H1 (cell line): ENCODE measurements at regions not wholly inside any gene's neighbourhood (a gene's known extent, or its start where the extent isn't known, plus 50 kb on each side); places are given as distances from the start of the nearest gene placed in this dataset.

Experiments used
- CTCF ChIA-PET: fragments of 300-600 bp; sonication (Branson Sonifier 250); formaldehyde crosslinking; loops from one replicate; lab custom pipeline; 2021; ENCODE audit not compliant: partially characterized antibody; lab: Charles Lee
- POLR2A ChIA-PET: fragments of 300-600 bp; sonication (Branson Sonifier 250); formaldehyde crosslinking; loops from one replicate; lab custom pipeline; 2021; ENCODE audit warnings: inconsistent platforms; ENCODE audit not compliant: partially characterized antibody; lab: Charles Lee
- DNase-seq, 2 experiments: peaks; one replicate each; pipeline versions ENCODE4 v3.0.0 to v3.0.0-alpha.2; 2010 to 2022; ENCODE audit warnings: low spot score in 2 of 2, low read depth in 1 of 2, mixed read lengths in 1 of 2
- FAIRE-seq: peaks from 2 replicates; lab custom pipeline; 2011; peaks lifted over from hg19 to GRCh38; lab: Jason Lieb, UNC
- H2AFZ ChIP-seq: 2 replicates; pipeline ENCODE4 v1.8.1; 2012; ENCODE audit warnings: low read length, inconsistent platforms
- H2AK5ac ChIP-seq: 2 replicates; pipeline ENCODE4 v1.6.1; 2013; ENCODE audit warnings: low read depth, low read length
- H2BK120ac ChIP-seq: replicated peaks from 2 replicates; pipeline ENCODE3; 2013; ENCODE audit warnings: low read depth, low read length, inconsistent platforms
- H2BK12ac ChIP-seq: 2 replicates; pipeline ENCODE4 v1.6.1; 2013; ENCODE audit warnings: low read depth, low read length
- H2BK15ac ChIP-seq: 2 replicates; pipeline ENCODE4 v1.6.1; 2013; ENCODE audit warnings: low read length
- H2BK20ac ChIP-seq: 2 replicates; pipeline ENCODE4 v1.6.1; 2013; ENCODE audit warnings: low read length
- H2BK5ac ChIP-seq: 2 replicates; pipeline ENCODE4 v1.6.1; 2013; ENCODE audit warnings: low read depth, low read length
- H3K14ac ChIP-seq: 2 replicates; pipeline ENCODE4 v1.6.1; 2013; ENCODE audit warnings: inconsistent platforms; ENCODE audit not compliant: insufficient read length
- H3K18ac ChIP-seq: 2 replicates; pipeline ENCODE4 v1.6.1; 2013; ENCODE audit warnings: low read length; ENCODE audit errors: extremely low read depth
- H3K23ac ChIP-seq: 2 replicates; pipeline ENCODE4 v1.6.1; 2013; ENCODE audit warnings: inconsistent platforms; ENCODE audit not compliant: insufficient read length
- H3K23me2 ChIP-seq: 2 replicates; pipeline ENCODE4 v1.6.1; 2013; ENCODE audit warnings: low read depth, low read length
- H3K27ac ChIP-seq: 2 replicates; pipeline ENCODE4 v1.6.1; 2011; ENCODE audit warnings: low read depth, low read length, inconsistent platforms
- H3K27me3 ChIP-seq, 4 experiments: replicated peaks in 1 of 4; 1 replicate in 1 of 4; 2 replicates in 3 of 4; pipeline versions ENCODE4 v1.6.1 to v1.8.1; 2011 to 2013; ENCODE audit warnings: low read length in 3 of 4, mild to moderate bottlenecking in 3 of 4, inconsistent platforms in 2 of 4, mixed read lengths in 2 of 4, moderate library complexity in 1 of 4; ENCODE audit not compliant: control insufficient read depth in 3 of 4, insufficient read depth in 3 of 4; ENCODE audit errors: extremely low read depth in 1 of 4
- H3K36me3 ChIP-seq, 4 experiments: 2 replicates each; pipeline versions ENCODE4 v1.6.1 to v1.8.1; 2011 to 2013; ENCODE audit warnings: mild to moderate bottlenecking in 4 of 4, low read length in 3 of 4, moderate library complexity in 2 of 4, control low read depth in 1 of 4, inconsistent platforms in 1 of 4; ENCODE audit not compliant: insufficient read depth in 4 of 4, control insufficient read depth in 2 of 4
- H3K4ac ChIP-seq: replicated peaks from 2 replicates; pipeline ENCODE3; 2013; ENCODE audit warnings: low read length, low read depth, mixed read lengths, inconsistent platforms; ENCODE audit not compliant: insufficient read length
- H3K4me1 ChIP-seq, 4 experiments: replicated peaks in 1 of 4; 1 replicate in 1 of 4; 2 replicates in 3 of 4; pipeline versions ENCODE4 v1.6.1 to v1.8.1; 2011 to 2013; ENCODE audit warnings: low read length in 3 of 4, inconsistent platforms in 2 of 4, mixed read lengths in 1 of 4; ENCODE audit not compliant: insufficient read depth in 4 of 4, control insufficient read depth in 3 of 4
- H3K4me2 ChIP-seq, 2 experiments: 2 replicates each; pipeline versions ENCODE4 v1.6.1 to v1.8.1; 2011 to 2013; ENCODE audit warnings: low read depth in 2 of 2, low read length in 2 of 2, control low read depth in 1 of 2, inconsistent platforms in 1 of 2, mild to moderate bottlenecking in 1 of 2; ENCODE audit not compliant: insufficient read depth in 1 of 2
- H3K4me3 ChIP-seq, 4 experiments: fragments of 200-600, 300-600 bp in 1 of 4; sonication (generic), shearing (Covaris generic), sonication (Bioruptor Twin) in 1 of 4; 2 replicates each; pipeline versions ENCODE4 v1.5.1 to v1.8.1; 2011 to 2016; ENCODE audit warnings: low read length in 4 of 4, low read depth in 3 of 4, control low read depth in 2 of 4, inconsistent platforms in 2 of 4, mild to moderate bottlenecking in 2 of 4, mixed read lengths in 1 of 4, moderate library complexity in 1 of 4; ENCODE audit not compliant: insufficient read depth in 2 of 4; ENCODE audit errors: extremely low read depth in 1 of 4
- H3K56ac ChIP-seq: replicated peaks from 2 replicates; pipeline ENCODE3; 2013; ENCODE audit warnings: low read depth, mild to moderate bottlenecking, mixed read lengths, low read length, inconsistent platforms; ENCODE audit not compliant: insufficient read length
- H3K79me1 ChIP-seq: 2 replicates; pipeline ENCODE4 v1.6.1; 2013; ENCODE audit warnings: low read depth, low read length, control low read depth
- H3K79me2 ChIP-seq, 2 experiments: 2 replicates each; pipeline versions ENCODE4 v1.6.1 to v1.8.1; 2012 to 2013; ENCODE audit warnings: low read length in 2 of 2, mild to moderate bottlenecking in 2 of 2, inconsistent platforms in 1 of 2; ENCODE audit not compliant: insufficient read depth in 2 of 2, control insufficient read depth in 1 of 2
- H3K9ac ChIP-seq, 4 experiments: replicated peaks in 1 of 4; 1 replicate in 1 of 4; 2 replicates in 3 of 4; pipeline versions ENCODE4 v1.6.1 to v1.8.1; 2011 to 2013; ENCODE audit warnings: low read depth in 3 of 4, low read length in 3 of 4, control low read depth in 2 of 4, mild to moderate bottlenecking in 2 of 4, moderate library complexity in 2 of 4, inconsistent platforms in 1 of 4; ENCODE audit errors: extremely low read depth in 1 of 4
- H3K9me3 ChIP-seq, 2 experiments: 2 replicates each; pipeline versions ENCODE4 v1.6.1 to v1.8.1; 2012 to 2013; ENCODE audit warnings: mild to moderate bottlenecking in 2 of 2, moderate library complexity in 2 of 2, control low read depth in 1 of 2, inconsistent platforms in 1 of 2, low read depth in 1 of 2, low read length in 1 of 2, mixed read lengths in 1 of 2; ENCODE audit not compliant: insufficient read depth in 2 of 2
- H4K20me1 ChIP-seq, 2 experiments: replicated peaks in 1 of 2; 2 replicates each; pipeline versions ENCODE3 to v1.8.1; 2011 to 2013; ENCODE audit warnings: inconsistent platforms in 2 of 2, low read length in 2 of 2, mild to moderate bottlenecking in 1 of 2; ENCODE audit not compliant: insufficient read depth in 2 of 2, control insufficient read depth in 1 of 2
- H4K5ac ChIP-seq: 2 replicates; pipeline ENCODE4 v1.6.1; 2013; ENCODE audit warnings: low read length, low read depth, mixed read lengths, inconsistent platforms; ENCODE audit not compliant: insufficient read length
- H4K8ac ChIP-seq: 2 replicates; pipeline ENCODE4 v1.8.0; 2013; ENCODE audit warnings: mild to moderate bottlenecking, moderate library complexity, low read length, inconsistent platforms; ENCODE audit not compliant: insufficient read depth; ENCODE audit errors: extremely low read depth
- H4K91ac ChIP-seq: replicated peaks from 2 replicates; pipeline ENCODE3; 2013; ENCODE audit warnings: low read length, mixed read lengths, inconsistent platforms; ENCODE audit not compliant: insufficient read length
- MAFK ChIP-seq: IDR thresholded peaks from 2 replicates; pipeline ENCODE4 v1.6.1; 2012; ENCODE audit warnings: low read depth, mild to moderate bottlenecking, improper control_type of control experiment, low read length
- WGBS, 2 experiments: shearing (Covaris generic) in 1 of 2; methylation state at CpG; one replicate each; pipeline versions ENCODE4 v1.1.6 to v1.1.7; 2013 to 2015; ENCODE audit warnings: low lambda C conversion rate in 2 of 2, mixed read lengths in 2 of 2, inconsistent platforms in 1 of 2, low coverage in 1 of 2, missing lambda C conversion rate in 1 of 2; ENCODE audit not compliant: insufficient replicate concordance in 2 of 2, insufficient coverage in 1 of 2, insufficient read length in 1 of 2; ENCODE audit errors: extremely low coverage in 1 of 2, missing lambda C conversion rate in 1 of 2; 5-methylcytosine and 5-hydroxymethylcytosine counted together

GRCh38 chr6:156098839-156099238 lies 643.2 kb upstream of the NOX3 start:
- Histone ChIP-seq H3K36me3 (no peaks in the 10 kb centered on the region), H4K8ac (no peak overlapping the region), H4K91ac (no peak overlapping the region), H4K20me1 (no peaks in the 10 kb centered on the region), H3K79me2 (no peaks in the 10 kb centered on the region), H3K9me3 (no peaks in the 10 kb centered on the region), H3K23ac (no peak overlapping the region), H3K79me1 (no peaks in the 10 kb centered on the region), H2BK12ac (no peak overlapping the region), H2AFZ (no peak overlapping the region), H2BK20ac (no peak overlapping the region), H3K27ac (no peak overlapping the region), H2BK120ac (no peak overlapping the region), H2BK15ac (no peak overlapping the region), H3K56ac (no peak overlapping the region), H3K4me1 (no peaks in the 10 kb centered on the region), H3K14ac (no peak overlapping the region), H3K4ac (no peak overlapping the region), H3K18ac (no peak overlapping the region), H3K4me3 (no peak overlapping the region), H3K23me2 (no peaks in the 10 kb centered on the region), H3K4me2 (no peak overlapping the region), H2BK5ac (no peak overlapping the region), H2AK5ac (no peak overlapping the region), H3K9ac (no peak overlapping the region), H4K5ac (no peak overlapping the region), H3K27me3 (no peaks in the 10 kb centered on the region)
- CTCF ChIA-PET, result interaction anchor here (1.0 kb wide), 1 partner anchor 10 kb away, joined by 3 read pairs; no protein-coding TSS in a partner anchor
- 92% methylated on average over 1 of the region's 1 CpG; no CpG with 5 or more reads in 1 of the 2 experiments for WGBS, 2 experiments
- POLR2A ChIA-PET, result no interaction called here
- DNase-seq, result no peak
- FAIRE-seq, result no peak
- peak; percentile 72 for TF ChIP-seq MAFK
